ENCODE measurements at regions not wholly inside any gene's neighbourhood (a gene's known extent, or its start where the extent isn't known, plus 50 kb on each side); places are given as distances from the start of the nearest gene placed in this dataset.

DNA sequence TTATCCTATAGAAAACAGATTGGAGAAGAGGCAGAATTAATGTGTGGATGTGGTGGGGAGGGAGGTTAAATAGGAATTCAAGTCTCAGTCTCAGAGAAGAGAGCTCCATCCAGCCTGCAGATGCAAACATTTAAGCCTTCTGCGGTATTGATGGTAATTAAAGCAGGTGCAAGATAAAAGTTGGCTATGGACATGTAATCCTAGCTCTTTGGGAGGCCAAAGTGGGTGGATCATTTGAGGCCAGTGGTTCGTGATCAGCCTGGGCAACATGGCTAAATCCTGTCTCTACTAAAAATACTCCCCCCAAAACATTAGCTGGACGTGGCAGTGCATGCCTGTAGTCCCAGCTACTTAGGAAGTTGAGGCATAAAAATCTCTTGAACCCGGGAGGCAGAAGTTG is 332.7 kb downstream of the PABPC4L start:
- DNase-seq (ENCODE audit: low read depth in 1 of 2, low spot score in 1 of 2) = no peak
- TF ChIP-seq POLR2AphosphoS5 (IDR thresholded peaks at IDR 0.05; ENCODE audit: low read depth) (no peak), SPI1 (IDR thresholded peaks at IDR 0.05; ENCODE audit: borderline replicate concordance, low read depth) (no peak), GABPA (IDR thresholded peaks at IDR 0.05; ENCODE audit: low read depth) (no peak)
- TF ChIP-seq, protein P1, sequence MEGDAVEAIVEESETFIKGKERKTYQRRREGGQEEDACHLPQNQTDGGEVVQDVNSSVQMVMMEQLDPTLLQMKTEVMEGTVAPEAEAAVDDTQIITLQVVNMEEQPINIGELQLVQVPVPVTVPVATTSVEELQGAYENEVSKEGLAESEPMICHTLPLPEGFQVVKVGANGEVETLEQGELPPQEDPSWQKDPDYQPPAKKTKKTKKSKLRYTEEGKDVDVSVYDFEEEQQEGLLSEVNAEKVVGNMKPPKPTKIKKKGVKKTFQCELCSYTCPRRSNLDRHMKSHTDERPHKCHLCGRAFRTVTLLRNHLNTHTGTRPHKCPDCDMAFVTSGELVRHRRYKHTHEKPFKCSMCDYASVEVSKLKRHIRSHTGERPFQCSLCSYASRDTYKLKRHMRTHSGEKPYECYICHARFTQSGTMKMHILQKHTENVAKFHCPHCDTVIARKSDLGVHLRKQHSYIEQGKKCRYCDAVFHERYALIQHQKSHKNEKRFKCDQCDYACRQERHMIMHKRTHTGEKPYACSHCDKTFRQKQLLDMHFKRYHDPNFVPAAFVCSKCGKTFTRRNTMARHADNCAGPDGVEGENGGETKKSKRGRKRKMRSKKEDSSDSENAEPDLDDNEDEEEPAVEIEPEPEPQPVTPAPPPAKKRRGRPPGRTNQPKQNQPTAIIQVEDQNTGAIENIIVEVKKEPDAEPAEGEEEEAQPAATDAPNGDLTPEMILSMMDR (IDR thresholded peaks at IDR 0.05; ENCODE audit: insufficient read depth, low read length) = no peak
- TF ChIP-seq, protein P2, sequence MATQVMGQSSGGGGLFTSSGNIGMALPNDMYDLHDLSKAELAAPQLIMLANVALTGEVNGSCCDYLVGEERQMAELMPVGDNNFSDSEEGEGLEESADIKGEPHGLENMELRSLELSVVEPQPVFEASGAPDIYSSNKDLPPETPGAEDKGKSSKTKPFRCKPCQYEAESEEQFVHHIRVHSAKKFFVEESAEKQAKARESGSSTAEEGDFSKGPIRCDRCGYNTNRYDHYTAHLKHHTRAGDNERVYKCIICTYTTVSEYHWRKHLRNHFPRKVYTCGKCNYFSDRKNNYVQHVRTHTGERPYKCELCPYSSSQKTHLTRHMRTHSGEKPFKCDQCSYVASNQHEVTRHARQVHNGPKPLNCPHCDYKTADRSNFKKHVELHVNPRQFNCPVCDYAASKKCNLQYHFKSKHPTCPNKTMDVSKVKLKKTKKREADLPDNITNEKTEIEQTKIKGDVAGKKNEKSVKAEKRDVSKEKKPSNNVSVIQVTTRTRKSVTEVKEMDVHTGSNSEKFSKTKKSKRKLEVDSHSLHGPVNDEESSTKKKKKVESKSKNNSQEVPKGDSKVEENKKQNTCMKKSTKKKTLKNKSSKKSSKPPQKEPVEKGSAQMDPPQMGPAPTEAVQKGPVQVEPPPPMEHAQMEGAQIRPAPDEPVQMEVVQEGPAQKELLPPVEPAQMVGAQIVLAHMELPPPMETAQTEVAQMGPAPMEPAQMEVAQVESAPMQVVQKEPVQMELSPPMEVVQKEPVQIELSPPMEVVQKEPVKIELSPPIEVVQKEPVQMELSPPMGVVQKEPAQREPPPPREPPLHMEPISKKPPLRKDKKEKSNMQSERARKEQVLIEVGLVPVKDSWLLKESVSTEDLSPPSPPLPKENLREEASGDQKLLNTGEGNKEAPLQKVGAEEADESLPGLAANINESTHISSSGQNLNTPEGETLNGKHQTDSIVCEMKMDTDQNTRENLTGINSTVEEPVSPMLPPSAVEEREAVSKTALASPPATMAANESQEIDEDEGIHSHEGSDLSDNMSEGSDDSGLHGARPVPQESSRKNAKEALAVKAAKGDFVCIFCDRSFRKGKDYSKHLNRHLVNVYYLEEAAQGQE (IDR thresholded peaks at IDR 0.05; ENCODE audit: insufficient replicate concordance, low read depth) = no peak
- no peak overlapping the region for H3K4me3 ChIP-seq (replicated peaks; ENCODE audit: insufficient read depth, low read length)
- H3K27me3 ChIP-seq (ENCODE audit: insufficient read depth, poor library complexity, severe bottlenecking) = no peaks in the 10 kb centered on the region
- no peak overlapping the region for H3K27ac ChIP-seq (replicated peaks)

DNA sequence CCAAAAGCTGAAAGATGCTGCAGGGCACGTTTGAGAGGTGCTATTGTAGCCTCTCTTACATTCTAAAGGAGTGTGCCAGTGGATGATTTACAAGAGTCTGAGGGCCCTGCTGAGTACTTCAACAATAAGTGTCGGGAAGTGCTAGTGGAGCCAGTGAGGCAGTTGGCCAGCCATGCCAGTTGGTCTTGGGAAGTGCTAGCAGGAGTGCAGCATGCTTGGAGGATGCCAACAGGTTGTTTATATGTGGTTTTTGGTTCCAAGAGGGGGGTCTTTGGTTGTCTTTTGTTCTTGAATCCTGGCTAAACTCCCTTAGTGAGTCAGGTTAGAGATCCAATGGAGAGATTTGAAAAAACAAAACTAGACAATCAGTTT is 335.3 kb downstream of the PABPC4L start:
- H3K27ac ChIP-seq (replicated peaks) = no peak overlapping the region
- no peak for DNase-seq (ENCODE audit: low read depth in 1 of 2, low spot score in 1 of 2)
- TF ChIP-seq GABPA (IDR thresholded peaks at IDR 0.05; ENCODE audit: low read depth) (no peak), POLR2AphosphoS5 (IDR thresholded peaks at IDR 0.05; ENCODE audit: low read depth) (no peak), SPI1 (IDR thresholded peaks at IDR 0.05; ENCODE audit: borderline replicate concordance, low read depth) (no peak)
- TF ChIP-seq, protein P1 (IDR thresholded peaks at IDR 0.05; ENCODE audit: insufficient read depth, low read length) = no peak
- TF ChIP-seq, protein P2 (IDR thresholded peaks at IDR 0.05; ENCODE audit: insufficient replicate concordance, low read depth) = no peak

DNA sequence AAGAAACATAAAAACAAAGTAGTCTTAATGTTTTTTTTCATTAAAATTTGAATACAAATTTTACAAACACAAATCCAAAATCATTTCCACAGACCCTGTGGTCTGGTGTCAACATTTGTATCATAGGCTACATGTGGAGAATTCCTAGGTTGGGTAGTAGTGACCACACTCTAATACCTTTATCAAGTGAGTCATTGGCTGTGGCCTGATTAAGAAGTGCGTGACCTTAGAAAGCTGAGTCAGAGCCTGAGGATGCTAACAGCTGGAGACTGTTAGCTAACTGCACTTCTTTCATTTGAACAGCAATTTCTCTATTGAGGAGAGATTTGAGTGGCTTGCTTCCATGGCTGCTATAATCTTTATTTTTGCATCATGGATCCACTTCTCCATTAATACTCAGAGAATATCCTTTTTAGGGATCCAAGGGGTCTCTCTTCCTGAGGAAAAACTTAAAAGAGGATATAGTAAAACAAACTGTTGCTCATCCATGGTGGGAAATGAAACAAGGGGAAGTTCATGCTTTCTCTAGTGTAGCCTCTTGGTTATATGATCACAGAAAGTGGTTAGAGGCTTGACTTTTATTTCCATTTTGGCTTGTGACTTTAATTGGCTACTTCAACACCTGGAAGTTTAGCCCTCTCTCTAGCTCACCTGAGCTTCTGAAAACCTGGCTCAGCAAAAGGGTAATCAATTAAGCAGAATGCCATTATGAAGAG is 335.8 kb downstream of the PABPC4L start:
- TF ChIP-seq GABPA (IDR thresholded peaks at IDR 0.05; ENCODE audit: low read depth) = no peak
- TF ChIP-seq, protein P2 (IDR thresholded peaks at IDR 0.05; ENCODE audit: insufficient replicate concordance, low read depth) = no peak
- no peak for TF ChIP-seq SPI1 (IDR thresholded peaks at IDR 0.05; ENCODE audit: borderline replicate concordance, low read depth)
- TF ChIP-seq, protein P1 (IDR thresholded peaks at IDR 0.05; ENCODE audit: insufficient read depth, low read length) = no peak
- no peak for TF ChIP-seq POLR2AphosphoS5 (IDR thresholded peaks at IDR 0.05; ENCODE audit: low read depth)
- Histone ChIP-seq H3K4me3 (replicated peaks; ENCODE audit: insufficient read depth, low read length) (no peak overlapping the region), H3K27ac (replicated peaks) (no peak overlapping the region), H3K27me3 (ENCODE audit: insufficient read depth, poor library complexity, severe bottlenecking) (no peaks in the 10 kb centered on the region)
- DNase-seq (ENCODE audit: low read depth in 1 of 2, low spot score in 1 of 2) = no peak

More for the DNA sequence above, 335.3 kb downstream of the PABPC4L start:
- Histone ChIP-seq H3K27me3 (ENCODE audit: insufficient read depth, poor library complexity, severe bottlenecking) (no peaks in the 10 kb centered on the region), H3K4me3 (replicated peaks; ENCODE audit: insufficient read depth, low read length) (no peak overlapping the region)
